IMR-90 (cell line): ENCODE measurements at regions not wholly inside any gene's neighbourhood (a gene's known extent, or its start where the extent isn't known, plus 50 kb on each side); places are given as distances from the start of the nearest gene placed in this dataset.

Experiments used
- ATAC-seq: fragments of 200-7000 bp; cut with Tn5 transposase; 2 replicates; pipeline ENCODE4 v1.9.1; 2020; ENCODE audit warnings: low read depth, mild to moderate bottlenecking, moderate library complexity
- BruUV-seq: library from RNA; stranded (reverse); fragments of 400-500 nt; replicated peaks from 2 replicates; lab custom pipeline; 2021; lab: Mats Ljungman, UMichigan
- CTCF ChIA-PET: fragments of 300-600 bp; formaldehyde crosslinking; extraction: SDS; loops from one replicate; lab custom pipeline; 2021; ENCODE audit warnings: antibody characterized with exemption; lab: Yijun Ruan, JAX
- POLR2A ChIA-PET: fragments of 300-600 bp; sonication (Branson Sonifier 250); formaldehyde crosslinking; loops from one replicate; lab custom pipeline; 2022; ENCODE audit warnings: antibody characterized with exemption; ENCODE audit not compliant: unreplicated experiment; lab: Charles Lee
- DNase-seq: peaks from one replicate; pipeline ENCODE4 v3.0.0; 2013
- H2AFZ ChIP-seq: replicated peaks from 2 replicates; pipeline ENCODE3; 2013; ENCODE audit warnings: low read length, mild to moderate bottlenecking; ENCODE audit not compliant: poor library complexity
- H2AK5ac ChIP-seq: 2 replicates; pipeline ENCODE4 v1.6.1; 2013; ENCODE audit warnings: low read depth, low read length, inconsistent platforms
- H2AK9ac ChIP-seq: replicated peaks from 2 replicates; pipeline ENCODE3; 2013; ENCODE audit warnings: mild to moderate bottlenecking, low read depth, low read length, moderate library complexity; ENCODE audit not compliant: poor library complexity
- H2BK120ac ChIP-seq: 2 replicates; pipeline ENCODE4 v1.6.1; 2013; ENCODE audit warnings: low read depth, low read length, inconsistent platforms
- H2BK15ac ChIP-seq: 3 replicates; pipeline ENCODE4 v1.6.1; 2013; ENCODE audit warnings: low read depth, low read length, inconsistent platforms
- H2BK20ac ChIP-seq: 2 replicates; pipeline ENCODE4 v1.6.1; 2013; ENCODE audit warnings: low read depth, mild to moderate bottlenecking, inconsistent platforms, low read length, moderate library complexity
- H2BK5ac ChIP-seq: 2 replicates; pipeline ENCODE4 v1.6.1; 2013; ENCODE audit warnings: mild to moderate bottlenecking, low read depth, low read length, inconsistent platforms; ENCODE audit not compliant: poor library complexity, severe bottlenecking
- H3K14ac ChIP-seq: replicated peaks from 2 replicates; pipeline ENCODE4 v1.6.1; 2013; ENCODE audit warnings: low read depth, low read length, inconsistent platforms
- H3K18ac ChIP-seq: 2 replicates; pipeline ENCODE4 v1.6.1; 2013; ENCODE audit warnings: low read depth, low read length, control low read depth
- H3K23ac ChIP-seq: 2 replicates; pipeline ENCODE4 v1.6.1; 2013; ENCODE audit warnings: low read depth, low read length, inconsistent platforms
- H3K27ac ChIP-seq: 2 replicates; pipeline ENCODE4 v1.5.1; 2013; ENCODE audit warnings: mild to moderate bottlenecking, control low read depth, low read length; ENCODE audit not compliant: insufficient read depth
- H3K27me3 ChIP-seq: 2 replicates; pipeline ENCODE4 v1.6.1; 2013; ENCODE audit warnings: low read length; ENCODE audit not compliant: control insufficient read depth, insufficient read depth
- H3K36me3 ChIP-seq: 2 replicates; pipeline ENCODE4 v1.6.1; 2013; ENCODE audit warnings: low read length, mixed read lengths; ENCODE audit not compliant: control insufficient read depth, insufficient read depth
- H3K4ac ChIP-seq: 2 replicates; pipeline ENCODE4 v1.6.1; 2013; ENCODE audit warnings: low read depth, low read length, inconsistent platforms
- H3K4me1 ChIP-seq: 2 replicates; pipeline ENCODE4 v1.6.1; 2013; ENCODE audit warnings: low read length, mixed read lengths; ENCODE audit not compliant: control insufficient read depth, insufficient read depth
- H3K4me2 ChIP-seq: 2 replicates; pipeline ENCODE4 v1.6.1; 2013; ENCODE audit warnings: low read depth, mild to moderate bottlenecking, control low read depth, low read length, moderate library complexity
- H3K4me3 ChIP-seq: 2 replicates; pipeline ENCODE4 v1.5.1; 2013; ENCODE audit warnings: low read depth, mild to moderate bottlenecking, control low read depth, low read length, moderate library complexity; ENCODE audit not compliant: insufficient read depth
- H3K56ac ChIP-seq: 2 replicates; pipeline ENCODE4 v1.6.1; 2013; ENCODE audit warnings: low read length, inconsistent platforms; ENCODE audit not compliant: insufficient read depth; ENCODE audit errors: extremely low read depth
- H3K79me1 ChIP-seq, 2 experiments: 2 replicates each; pipeline ENCODE4 v1.6.1; 2013; ENCODE audit warnings: low read length in 2 of 2, inconsistent platforms in 1 of 2, low read depth in 1 of 2
- H3K9ac ChIP-seq: 2 replicates; pipeline ENCODE4 v1.6.1; 2013; ENCODE audit warnings: low read depth, low read length, control low read depth
- H3K9me1 ChIP-seq: 2 replicates; pipeline ENCODE4 v1.6.1; 2013; ENCODE audit warnings: low read length, inconsistent platforms; ENCODE audit not compliant: insufficient read depth
- H3K9me3 ChIP-seq: 2 replicates; pipeline ENCODE4 v1.6.1; 2013; ENCODE audit warnings: low read length; ENCODE audit not compliant: control insufficient read depth, insufficient read depth
- H4K20me1 ChIP-seq: 2 replicates; pipeline ENCODE4 v1.6.1; 2013; ENCODE audit warnings: low read length, inconsistent platforms; ENCODE audit not compliant: insufficient read depth
- H4K5ac ChIP-seq: 2 replicates; pipeline ENCODE4 v1.6.1; 2013; ENCODE audit warnings: mild to moderate bottlenecking, low read depth, low read length, control low read depth
- H4K8ac ChIP-seq, 2 experiments: 2 replicates each; pipeline ENCODE4 v1.6.1; 2013; ENCODE audit warnings: low read depth in 2 of 2, low read length in 2 of 2, control low read depth in 1 of 2, inconsistent platforms in 1 of 2
- H4K91ac ChIP-seq: 2 replicates; pipeline ENCODE4 v1.6.1; 2013; ENCODE audit warnings: low read depth, low read length, inconsistent platforms; ENCODE audit not compliant: insufficient read depth
- CTCF ChIP-seq: conservative IDR thresholded peaks from 2 replicates; pipeline ENCODE4 v1.5.1; 2012; ENCODE audit warnings: mild to moderate bottlenecking, low read depth, low read length, improper control_type of control experiment
- FOS ChIP-seq: fragments of 150-350 bp; IDR thresholded peaks from 2 replicates; pipeline ENCODE4 v1.6.1; 2016; ENCODE audit warnings: low read depth, low read length
- POLR2A ChIP-seq: IDR thresholded peaks from 2 replicates; pipeline ENCODE4 v1.6.1; 2012; ENCODE audit warnings: mild to moderate bottlenecking, low read depth, low read length
- RAD21 ChIP-seq: IDR thresholded peaks from 2 replicates; pipeline ENCODE4 v1.6.1; 2012; ENCODE audit warnings: low read length, improper control_type of control experiment
- RCOR1 ChIP-seq: IDR thresholded peaks from 2 replicates; pipeline ENCODE4 v1.6.1; 2012; ENCODE audit warnings: mild to moderate bottlenecking, low read length, improper control_type of control experiment; ENCODE audit not compliant: insufficient replicate concordance
- RFX5 ChIP-seq: IDR thresholded peaks from 2 replicates; pipeline ENCODE4 v1.8.0; 2012; ENCODE audit warnings: low read depth, mild to moderate bottlenecking, low read length, moderate library complexity
- USF2 ChIP-seq: fragments of 150-350 bp; IDR thresholded peaks from 2 replicates; pipeline ENCODE4 v1.6.1; 2017; ENCODE audit warnings: mild to moderate bottlenecking, antibody characterized with exemption, low read length, low read depth
- WGBS, 2 experiments: methylation state at CpG; one replicate each; pipeline versions ENCODE4 v1.1.5 to v1.1.7; 2013; ENCODE audit warnings: missing lambda C conversion rate in 2 of 2; ENCODE audit not compliant: insufficient read length in 1 of 2; ENCODE audit errors: extremely low coverage in 2 of 2; 5-methylcytosine and 5-hydroxymethylcytosine counted together
- dilution Hi-C: fragments of 300-500 bp; cut with HindIII; formaldehyde crosslinking; loops from one replicate; pipeline ENCODE4 v1.14.3; 2018; ENCODE audit warnings: low sequenced_read_pairs; ENCODE audit not compliant: unreplicated experiment
- in situ Hi-C: fragments of 300-500 bp; cut with MboI; formaldehyde crosslinking; loops from 3 replicates; pipeline ENCODE4 v1.14.3; 2019; ENCODE audit warnings: low sequenced_read_pairs, inconsistent platforms, mixed read lengths
- intact Hi-C: fragments of 100-400 bp; cut with micrococcal nuclease; formaldehyde crosslinking; loops from 2 replicates; pipeline ENCODE4 v1.10.0; 2022

- H2BK15ac ChIP-seq, result no peak overlapping the region
- H3K27ac ChIP-seq, result no peak overlapping the region
- ChIA-PET POLR2A (no interaction called here), CTCF (interaction anchor here (0.7 kb wide), 1 partner anchor 1179 kb away, joined by 3 read pairs; no protein-coding TSS in a partner anchor)
- no peaks in the 10 kb centered on the region for H4K20me1 ChIP-seq
- intact Hi-C loops, result loop anchor here (10.0 kb wide), 1 partner anchor 1605 kb away; no protein-coding TSS in a partner anchor
- H4K91ac ChIP-seq, result no peak overlapping the region
- in situ Hi-C loops, result no loop called here
- no peaks in the 10 kb centered on the region for H3K4me1 ChIP-seq
- H2AFZ ChIP-seq, result no peak overlapping the region
- dilution Hi-C loops, result no loop called here
- H3K9ac ChIP-seq, result no peak overlapping the region
- no peak overlapping the region for H2BK120ac ChIP-seq
- DNase-seq (no peak), ATAC-seq (no peak)
- H3K36me3 ChIP-seq, result no peaks in the 10 kb centered on the region
- H3K4me2 ChIP-seq, result no peak overlapping the region
- no peak overlapping the region for H2BK5ac ChIP-seq
- H4K8ac ChIP-seq, result no peak overlapping the region
- H3K9me3 ChIP-seq, result peaks cover 2% of the 10 kb centered on the region
- H3K27me3 ChIP-seq, result no peaks in the 10 kb centered on the region
- no peaks in the 10 kb centered on the region for H3K9me1 ChIP-seq
- H4K5ac ChIP-seq, result no peak overlapping the region
- H3K18ac ChIP-seq, result no peak overlapping the region
- H3K4me3 ChIP-seq, result no peak overlapping the region
- H3K4ac ChIP-seq, result no peak overlapping the region
- H2AK5ac ChIP-seq, result no peak overlapping the region
- no peak overlapping the region for H2BK20ac ChIP-seq
- no peak overlapping the region for H3K23ac ChIP-seq
- no CpG with 5 or more reads among the region's 2 CpGs for WGBS, 2 experiments
- no peaks in the 10 kb centered on the region for H3K79me1 ChIP-seq
- TF ChIP-seq USF2 (no peak), FOS (no peak), RAD21 (no peak), CTCF (no peak), RCOR1 (no peak), RFX5 (no peak), POLR2A (no peak)
- H3K14ac ChIP-seq, result no peak overlapping the region
- BruUV-seq, result no TSS peak
- H3K56ac ChIP-seq, result no peak overlapping the region
- no peak overlapping the region for H2AK9ac ChIP-seq
These were observed 947.9 kb downstream of the PCDH17 start for GRCh38 chr13:58579468-58579867.
